ENCODE measurements at regions not wholly inside any gene's neighbourhood (a gene's known extent, or its start where the extent isn't known, plus 50 kb on each side); places are given as distances from the start of the nearest gene placed in this dataset.
"Not testable (repeated sequence)": the region's sequence is repeated elsewhere in the genome, so short reads cannot be mapped to it uniquely, and the experiment has no call there.

DNA sequence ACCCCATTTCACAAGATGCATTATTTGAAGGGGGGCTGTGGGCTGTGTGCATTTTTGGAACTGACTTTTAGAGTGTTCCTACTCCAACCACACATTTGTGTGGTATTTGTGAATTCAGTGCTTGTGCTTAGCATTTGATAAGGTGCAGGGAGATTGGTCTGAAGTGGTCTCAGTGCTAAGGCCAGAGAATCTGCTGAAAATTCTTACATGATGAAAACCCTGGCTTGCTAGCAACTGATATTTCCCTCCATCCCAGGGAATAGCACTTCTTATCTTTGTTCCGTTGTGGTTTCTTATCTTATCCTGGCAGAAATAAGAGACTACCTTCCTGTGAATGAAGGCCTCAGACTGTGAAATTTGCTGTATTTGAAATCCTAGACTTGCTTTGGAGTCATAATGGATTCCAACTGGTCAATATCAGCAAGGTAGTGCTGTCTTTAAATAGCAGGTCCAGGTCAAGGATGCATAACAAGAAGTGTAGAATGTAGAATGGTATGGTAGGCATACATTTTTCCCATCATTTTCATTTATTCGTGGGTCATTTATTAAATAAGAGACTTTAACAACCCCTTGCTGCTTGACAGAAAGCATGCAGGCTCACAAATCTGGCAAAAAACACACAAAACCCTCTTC, 986.9 kb downstream of the REEP3 start:
- DNase-seq (ENCODE audit: low read depth), result no peak

DNA sequence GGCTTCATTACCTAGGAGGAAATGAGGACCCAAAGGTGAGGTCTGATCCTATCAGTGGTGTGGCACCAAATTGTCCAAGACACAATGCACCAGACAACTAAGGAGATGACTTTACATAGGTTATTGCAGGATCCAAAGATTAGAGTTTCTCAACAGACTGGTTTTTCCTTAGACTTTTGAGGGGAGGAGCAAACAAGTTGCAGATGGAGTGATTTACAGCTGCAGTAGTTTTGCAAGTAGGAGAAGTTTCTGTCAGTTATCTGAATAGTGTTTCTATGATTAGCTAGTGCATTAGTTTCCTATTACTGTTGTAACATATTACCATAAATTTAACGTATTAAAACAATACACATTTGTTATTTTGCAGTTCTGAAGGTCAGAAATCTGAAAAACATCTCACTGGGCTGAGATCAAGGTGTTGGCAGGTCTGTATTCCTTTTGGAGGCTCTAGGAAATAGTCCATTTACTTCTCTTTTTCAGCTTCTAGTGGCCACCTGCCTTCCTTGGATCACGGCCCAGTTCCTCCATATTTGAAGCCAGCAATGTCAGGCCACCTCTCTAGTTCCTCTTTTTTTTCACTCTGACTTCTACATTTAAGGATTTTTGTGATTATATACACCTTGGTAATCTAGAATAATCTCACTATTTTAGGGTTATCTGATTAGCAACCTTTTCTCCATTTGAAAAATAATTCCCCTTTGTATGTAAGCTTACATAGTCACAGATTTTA, 994.9 kb downstream of the REEP3 start:
- DNase-seq (ENCODE audit: low read depth), result no peak

DNA sequence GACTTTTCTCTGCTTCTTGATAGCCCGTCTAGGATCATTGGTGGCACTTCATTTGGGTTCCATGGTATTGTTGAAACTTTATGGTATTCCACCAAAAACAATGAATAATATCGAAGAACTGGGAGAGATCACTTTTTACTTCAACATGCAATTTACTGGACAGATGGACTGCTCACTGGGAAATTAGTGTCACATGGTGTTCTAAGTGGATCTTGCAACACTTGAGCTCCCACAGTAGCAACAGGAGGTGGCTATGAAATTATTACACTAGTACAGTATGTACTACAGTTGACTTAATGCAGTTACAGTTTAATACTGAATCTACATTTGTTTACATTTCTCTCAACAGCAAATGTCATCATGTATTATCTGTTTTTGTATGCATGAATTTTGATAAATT, 997.3 kb downstream of the REEP3 start:
- no peak for DNase-seq (ENCODE audit: low read depth)

DNA sequence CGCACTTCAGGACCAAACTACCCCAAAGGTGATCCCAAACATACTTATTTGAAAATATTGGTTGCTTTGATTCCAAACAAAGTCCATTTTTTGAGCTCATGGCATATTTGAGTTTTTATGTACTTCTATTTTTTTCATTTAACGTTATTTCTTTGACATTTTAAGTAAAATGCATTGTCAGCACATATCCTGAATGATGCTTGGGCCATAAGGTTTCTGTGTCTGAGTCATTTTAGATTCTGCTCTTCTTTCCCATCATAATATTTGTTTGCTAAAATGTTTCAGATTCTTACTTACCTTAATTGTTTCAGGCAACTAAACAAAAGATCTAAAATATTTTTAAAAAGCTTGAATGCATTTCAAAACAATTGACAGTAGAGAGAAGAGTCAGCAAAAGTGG, 998.2 kb downstream of the REEP3 start:
- DNase-seq (ENCODE audit: low read depth), result no peak

DNA sequence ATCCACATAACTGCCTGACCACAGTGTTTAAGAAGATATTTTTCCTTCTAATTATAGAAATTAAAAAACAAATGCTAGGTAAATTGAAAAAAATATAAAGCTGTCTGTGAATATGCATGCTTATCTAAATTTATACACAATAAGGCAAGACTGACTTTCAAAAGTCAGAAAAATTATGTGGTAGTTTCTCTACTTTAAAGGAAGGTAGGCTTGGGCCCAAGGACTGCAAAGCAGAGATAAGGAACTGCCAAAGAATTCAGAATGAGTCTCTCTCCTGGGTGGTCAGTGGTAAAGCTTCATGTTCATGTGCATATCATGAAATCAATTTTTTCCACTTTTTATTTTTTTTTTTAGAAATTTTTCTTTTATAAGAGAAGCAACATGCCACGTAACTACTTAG, 998.6 kb downstream of the REEP3 start:
- no peak for DNase-seq (ENCODE audit: low read depth)

DNA sequence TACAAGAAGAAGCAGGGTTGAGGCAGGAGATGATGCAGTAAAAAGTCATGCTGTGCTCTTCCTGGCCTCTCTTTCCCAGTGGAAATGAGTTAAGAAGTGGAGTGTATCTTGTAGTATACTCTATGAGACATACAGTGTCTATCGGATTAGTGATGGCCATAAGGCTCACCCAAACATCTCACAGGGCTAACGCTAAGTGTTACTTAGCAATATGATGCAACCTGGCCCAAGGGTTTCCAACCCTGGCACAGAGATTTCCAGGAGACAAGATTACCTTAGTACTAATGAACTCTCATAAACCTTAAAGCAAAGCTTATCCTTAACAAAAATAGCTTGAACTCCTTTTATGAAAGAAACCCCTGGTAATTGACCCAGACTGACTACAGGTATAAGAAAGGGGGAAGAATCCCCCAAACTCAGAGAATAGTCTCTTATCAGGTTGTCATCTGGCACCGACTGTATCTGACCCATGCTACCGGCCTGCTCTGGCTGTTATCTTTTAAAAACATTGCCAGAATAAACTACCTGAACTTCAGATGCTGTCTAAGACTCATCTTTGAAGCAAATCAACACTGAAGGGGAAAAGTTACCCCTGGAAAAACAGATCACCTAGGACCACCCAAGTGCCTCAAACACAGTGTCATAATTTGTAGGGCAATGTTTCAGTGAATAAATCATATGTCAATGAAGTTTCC, 1002.0 kb downstream of the REEP3 start:
- no peak for DNase-seq (ENCODE audit: low read depth)

DNA sequence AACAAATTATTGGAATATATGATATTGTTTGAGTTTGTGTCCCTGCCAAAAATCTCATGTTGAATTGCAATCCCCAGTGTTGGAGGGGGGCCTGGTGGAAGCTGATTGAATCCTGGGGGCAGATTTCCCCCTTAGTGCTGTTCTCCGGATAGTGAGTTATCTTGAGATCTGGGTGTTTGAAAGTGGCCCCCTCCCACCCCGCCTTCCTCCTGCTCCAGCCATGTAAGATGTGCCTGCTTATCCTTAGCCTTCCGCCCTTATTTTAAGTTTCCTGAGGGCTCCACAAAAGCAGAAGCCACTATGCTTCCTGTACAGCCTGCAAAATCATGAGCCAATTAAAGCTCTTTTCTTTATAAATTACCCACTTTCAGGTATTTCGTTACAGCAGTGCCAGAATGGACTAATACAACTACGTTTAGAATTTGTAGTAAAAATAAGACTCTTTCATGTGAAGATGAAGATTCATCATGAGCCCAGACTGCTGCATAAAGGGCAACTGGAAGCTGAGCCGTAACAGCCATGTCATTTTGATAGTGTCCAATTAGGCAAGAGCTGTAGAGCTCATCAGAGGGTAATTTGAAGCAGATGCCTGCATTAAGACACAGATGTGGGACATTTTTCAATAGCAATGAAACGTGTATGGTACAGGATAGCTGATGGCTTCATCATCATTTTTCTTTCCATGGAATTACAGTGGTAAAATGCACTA, 1007.2 kb downstream of the REEP3 start:
- DNase-seq (ENCODE audit: low read depth), result no peak

DNA sequence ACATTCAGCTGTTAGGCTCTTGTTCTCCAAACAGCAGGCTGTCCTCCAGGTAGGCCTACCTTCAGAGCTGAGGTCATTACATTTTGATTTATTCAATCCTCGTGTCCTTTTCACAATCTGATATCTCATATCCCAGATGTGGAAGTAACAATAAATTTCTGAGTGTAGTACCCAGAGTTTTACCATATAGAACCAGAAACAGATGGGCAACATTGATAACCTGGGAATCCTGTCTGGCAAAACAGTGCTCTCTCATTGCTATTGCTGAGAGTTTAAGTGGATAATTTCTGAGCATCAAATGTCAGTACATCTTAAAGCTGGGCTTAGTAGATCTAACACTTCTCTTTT, 1007.8 kb downstream of the REEP3 start:
- no peak for DNase-seq (ENCODE audit: low read depth)

DNA sequence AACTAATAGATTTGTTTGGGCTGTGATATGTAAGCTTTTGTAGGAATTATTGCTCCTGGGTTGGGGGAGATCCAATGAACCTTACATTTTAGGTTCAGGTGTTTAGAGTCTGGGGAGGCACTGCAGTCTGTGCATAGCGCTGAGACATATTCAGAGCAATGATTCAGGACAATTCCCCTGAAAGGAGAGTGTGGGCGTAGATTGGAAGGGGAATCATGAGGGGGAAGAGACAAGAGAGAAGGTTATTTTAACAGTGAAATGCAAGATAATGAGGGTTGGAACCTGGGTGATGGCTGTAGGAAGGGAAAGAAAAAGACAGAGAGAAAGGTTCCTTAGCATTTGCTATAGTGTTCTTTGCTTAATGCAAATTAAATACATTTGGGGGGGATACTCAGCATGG, 1013.4 kb downstream of the REEP3 start:
- no peak for DNase-seq (ENCODE audit: low read depth)

DNA sequence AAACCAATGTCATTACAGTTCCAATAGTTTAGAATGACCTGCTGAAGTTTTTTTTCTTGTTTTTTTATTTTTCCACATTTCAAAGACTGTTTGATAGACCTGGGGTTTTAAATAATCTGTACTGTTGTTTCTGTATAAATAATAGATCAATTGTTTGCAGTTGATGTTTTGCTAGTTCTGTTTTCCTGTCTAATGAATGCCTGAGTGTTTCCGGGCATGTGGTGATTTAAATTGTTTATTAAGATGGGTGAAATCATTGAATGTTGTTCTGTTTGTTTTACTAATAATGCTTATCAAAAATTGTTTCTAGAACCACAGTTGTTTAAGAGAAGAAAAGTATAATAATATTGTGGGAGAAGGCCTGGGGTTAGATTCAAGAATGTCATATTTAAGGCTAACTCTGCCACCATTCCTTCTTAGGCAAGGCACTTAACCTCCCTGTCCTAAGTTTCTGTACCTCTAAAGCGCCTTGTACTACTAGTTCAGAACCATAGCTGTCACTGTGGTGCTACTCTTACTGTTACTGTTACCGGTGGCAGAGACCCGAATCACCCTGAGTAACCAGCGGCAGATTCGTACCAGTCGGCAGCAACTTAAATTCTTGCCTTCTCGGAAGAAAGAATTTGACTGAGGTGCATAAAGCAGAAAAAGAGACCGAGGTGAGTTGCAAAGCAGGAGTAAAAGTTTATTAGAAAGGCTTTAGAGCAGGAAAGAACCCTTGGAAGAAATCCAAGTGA, 1014.1 kb downstream of the REEP3 start:
- DNase-seq (ENCODE audit: low read depth), result no peak

DNA sequence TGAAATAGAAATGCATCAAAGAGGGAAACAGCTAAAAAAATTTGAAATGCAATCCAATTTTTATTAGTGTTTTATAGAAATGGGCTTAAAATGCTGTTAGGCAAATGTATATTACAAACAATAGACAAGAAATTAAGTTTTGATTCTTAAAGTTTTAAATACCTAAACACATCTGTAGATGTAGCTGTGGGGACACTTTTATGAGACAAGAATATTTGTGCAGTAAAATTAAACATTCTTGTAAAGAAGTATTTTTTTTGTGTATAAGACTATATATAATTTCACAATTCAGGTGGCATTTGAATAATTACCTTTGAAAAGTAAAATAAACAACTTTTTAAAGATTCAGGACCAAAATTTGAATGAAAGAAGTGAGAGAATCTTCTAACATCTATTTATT, 1015.9 kb downstream of the REEP3 start:
- no peak for DNase-seq (ENCODE audit: low read depth)

DNA sequence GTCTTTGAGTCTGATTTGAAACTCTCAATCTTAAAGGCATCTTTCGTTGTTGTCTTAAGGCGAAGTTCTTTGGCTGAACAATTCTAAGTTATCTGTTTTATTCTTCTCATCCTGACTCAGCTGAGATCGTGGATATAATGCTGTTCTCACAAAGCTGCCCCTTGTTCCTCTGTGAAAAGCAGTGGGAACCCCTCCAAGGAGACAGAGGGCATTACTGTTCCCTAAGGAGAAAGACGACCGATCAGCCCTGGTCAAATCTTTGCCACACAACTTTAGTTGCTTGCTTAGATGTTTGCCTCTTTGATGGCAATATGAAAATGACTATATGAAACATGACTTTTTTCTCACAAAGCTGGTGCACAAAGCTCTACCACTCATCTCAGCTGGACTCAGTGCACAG, 1016.7 kb downstream of the REEP3 start:
- no peak for DNase-seq (ENCODE audit: low read depth)

DNA sequence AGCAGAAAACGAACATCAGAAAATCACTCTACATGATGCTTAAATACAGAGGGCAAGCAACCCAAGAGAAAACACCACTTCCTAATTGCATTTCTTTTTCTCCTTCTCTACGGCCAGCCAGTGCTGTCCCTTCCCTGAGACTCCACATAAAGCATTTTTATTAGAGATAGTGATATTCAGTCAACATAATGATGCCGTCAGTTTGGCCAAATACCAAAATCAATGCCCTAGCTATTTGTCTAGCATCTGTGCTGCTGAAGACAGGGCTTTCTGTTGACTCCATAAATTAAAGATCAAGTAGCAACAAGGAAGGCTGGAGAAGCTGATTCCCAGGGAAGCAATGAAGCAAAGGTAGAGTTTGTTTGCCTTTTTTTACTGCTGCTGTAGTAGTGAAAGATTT, 1024.9 kb downstream of the REEP3 start:
- no peak for DNase-seq (ENCODE audit: low read depth)

DNA sequence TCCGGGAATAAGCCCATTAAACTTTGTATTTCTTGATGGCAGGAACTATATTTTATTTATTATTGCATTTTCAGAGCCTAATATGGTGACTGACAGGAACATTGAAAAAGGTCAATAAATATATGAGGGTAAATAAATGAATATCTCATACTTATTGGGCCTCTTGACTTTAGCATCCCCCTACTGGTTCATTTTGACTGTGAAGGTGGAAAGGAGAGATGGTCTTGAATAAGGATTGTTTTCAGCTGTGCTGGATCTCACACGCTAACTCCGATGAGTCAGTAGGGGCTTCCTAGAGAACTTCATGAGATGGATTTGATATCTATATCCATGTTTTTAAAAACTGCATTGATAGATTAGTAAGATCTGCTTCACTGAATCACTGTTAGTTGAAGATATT, 1026.0 kb downstream of the REEP3 start:
- no peak for DNase-seq (ENCODE audit: low read depth)

DNA sequence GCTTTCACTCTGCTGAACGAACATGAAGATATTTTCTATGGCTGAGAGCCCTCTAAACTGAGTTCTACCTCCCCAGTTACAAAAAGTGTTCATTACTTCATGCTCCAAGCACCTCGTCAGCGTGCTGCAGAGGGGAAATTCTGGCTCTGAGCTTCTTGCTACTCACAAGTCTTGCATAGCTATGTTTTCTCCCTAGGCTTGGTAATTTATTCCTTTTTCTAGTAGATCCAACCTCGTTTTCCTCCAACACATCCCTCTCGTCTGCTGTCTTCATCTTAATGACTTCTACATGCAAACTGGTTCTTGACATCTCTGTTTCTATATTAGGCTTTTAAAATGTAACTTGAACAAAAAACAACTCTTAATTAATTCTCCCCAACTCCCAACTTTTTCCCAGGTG, 1034.5 kb downstream of the REEP3 start:
- no peak for DNase-seq (ENCODE audit: low read depth)

DNA sequence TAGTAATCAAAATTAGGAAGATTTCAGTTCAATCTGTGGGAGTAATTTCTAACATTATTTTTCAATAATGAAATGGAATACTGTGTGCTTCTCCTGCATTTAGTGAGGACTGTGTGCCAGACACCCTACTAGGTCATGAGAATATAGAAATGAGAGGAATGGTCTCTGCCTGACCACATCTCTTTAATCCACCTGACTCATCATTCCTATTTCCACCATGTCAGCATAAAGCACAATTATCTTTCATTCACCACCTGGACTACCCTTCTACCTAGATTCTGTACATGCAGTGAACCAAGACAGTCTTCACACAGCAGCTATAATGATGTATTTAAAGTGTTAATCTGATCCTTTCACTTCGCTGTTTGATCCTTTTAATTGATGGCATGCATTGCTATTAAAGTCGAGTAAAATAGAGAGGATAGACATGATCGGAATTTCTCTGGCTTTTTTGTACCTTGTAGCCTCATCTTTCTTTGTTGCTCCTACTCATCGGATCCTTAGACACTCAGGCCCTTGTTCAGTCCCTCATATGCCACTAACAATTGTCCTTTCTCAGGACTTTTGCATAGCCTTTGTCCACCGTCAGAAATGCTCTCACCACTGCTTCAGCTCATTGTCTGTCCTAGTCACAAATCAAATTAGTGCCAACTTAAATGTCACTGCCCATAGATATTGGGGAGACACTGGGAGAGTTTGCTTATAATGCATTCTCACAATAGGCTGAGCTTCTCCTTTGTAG, 1037.1 kb downstream of the REEP3 start:
- no peak for DNase-seq (ENCODE audit: low read depth)

DNA sequence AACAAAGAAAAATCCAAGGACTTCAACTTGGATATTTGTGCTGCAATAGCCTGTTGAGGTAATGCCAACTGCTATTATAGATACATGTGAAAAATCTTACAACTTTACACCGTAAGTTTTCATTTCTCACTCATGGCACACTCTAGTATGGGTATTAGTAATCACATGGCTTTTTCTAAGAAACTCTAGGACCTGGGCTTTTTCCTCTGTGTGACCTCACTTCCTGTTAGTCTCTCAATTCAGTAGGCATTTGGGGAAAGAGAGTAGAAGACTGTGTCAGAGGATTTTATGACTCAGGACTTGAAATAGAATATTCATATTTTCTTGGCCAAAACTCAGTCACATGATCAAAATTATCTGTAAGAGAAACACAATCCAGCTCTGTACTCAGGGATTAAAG, 1049.9 kb downstream of the REEP3 start:
- no peak for DNase-seq (ENCODE audit: low read depth)

DNA sequence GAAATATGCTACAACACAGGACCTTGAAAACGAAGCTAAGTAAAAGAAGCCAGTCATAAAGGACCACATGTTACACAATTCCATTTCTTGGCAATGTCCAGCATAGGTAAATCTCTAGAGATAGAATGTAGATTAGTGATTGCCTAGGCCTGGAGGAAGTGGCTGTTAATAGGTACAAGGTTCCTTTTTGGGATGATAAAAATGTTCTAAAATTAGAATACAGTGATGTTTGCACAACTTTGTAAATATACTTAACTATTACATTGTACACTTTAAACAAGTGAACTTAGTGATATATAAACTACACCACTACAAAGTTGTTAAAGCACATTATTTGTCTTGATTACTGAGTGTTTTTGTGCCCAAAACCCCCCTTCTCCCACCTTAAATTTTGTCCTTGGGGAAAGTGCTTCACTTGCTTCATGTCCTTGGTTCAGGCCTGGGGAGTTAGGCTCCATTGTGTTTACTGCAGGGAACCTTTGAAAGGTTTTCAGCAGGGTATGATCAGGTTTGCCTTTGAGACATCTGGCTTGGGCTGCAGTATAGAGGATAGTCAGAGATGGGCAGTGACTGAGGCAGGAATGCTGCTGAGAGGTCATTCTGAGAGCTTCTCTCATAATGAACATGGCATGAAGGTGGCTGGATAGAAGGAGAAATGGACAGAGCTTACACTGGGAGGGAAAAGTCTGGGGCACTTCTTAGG, 1052.6 kb downstream of the REEP3 start:
- DNase-seq (ENCODE audit: low read depth), result no peak

DNA sequence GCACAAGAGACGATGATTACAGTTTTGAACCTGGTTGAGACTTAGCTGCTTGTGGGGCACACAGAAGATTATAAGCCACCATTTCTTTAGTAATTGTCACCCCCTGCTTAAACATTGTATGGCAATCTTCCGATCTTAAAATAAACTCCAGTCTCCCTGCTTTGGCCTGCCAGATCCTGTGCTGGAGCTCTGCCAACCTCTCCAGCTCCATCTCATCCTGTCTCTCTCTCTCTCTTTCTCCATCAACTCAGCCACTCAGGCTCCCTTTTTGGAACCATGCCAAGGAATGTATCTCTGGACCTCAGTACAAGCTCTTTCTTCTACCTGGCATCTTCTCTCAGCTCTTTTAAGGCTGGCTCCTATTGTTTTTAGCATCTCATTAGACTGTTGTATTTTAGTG, 1053.2 kb downstream of the REEP3 start:
- DNase-seq (ENCODE audit: low read depth), result no peak

DNA sequence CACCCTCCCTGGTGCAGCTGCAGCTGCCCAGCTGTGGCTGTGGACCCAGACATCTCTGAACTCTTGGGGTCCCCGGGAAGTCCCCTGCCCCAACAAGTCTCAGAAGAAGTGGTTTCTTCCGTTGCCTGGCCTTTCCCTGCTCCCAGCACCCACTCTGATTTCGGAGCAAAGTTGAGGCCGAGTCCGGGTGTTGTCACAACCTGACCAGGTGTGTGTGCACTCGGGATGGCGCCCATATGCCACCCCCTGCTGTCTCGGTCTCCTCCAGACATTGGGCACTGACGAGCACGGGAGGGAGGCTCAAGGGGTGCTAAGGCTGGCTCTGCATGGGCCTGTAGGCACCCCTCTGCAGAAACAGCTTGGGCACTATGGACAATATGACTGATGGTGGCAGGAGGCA, 1055.3 kb downstream of the REEP3 start:
- no peak for DNase-seq (ENCODE audit: low read depth)

DNA sequence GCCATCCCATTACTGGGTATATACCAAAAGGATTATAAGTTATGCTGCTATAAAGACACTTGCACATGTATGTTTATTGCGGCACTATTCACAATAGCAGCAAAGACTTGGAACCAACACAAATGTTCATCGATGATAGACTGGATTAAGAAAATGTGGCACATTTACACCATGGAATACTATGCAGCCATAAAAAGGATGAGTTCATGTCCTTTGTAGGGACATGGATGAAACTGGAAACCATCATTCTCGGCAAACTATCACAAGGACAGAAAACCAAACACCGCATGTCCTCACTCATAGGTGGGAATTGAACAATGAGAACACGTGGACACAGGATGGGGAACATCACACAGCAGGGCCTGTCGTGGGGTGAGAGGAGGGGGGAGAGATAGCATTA, 1057.6 kb downstream of the REEP3 start:
- DNase-seq (ENCODE audit: low read depth), result not testable (repeated sequence)

Measured in stimulated activated CD8-positive, alpha-beta memory T cell treated with anti-CD3 and anti-CD28 coated beads, Interleukin-7, amount 100 ng/mL, for 24 hours (primary cell).